GM21786 (cell line): ENCODE measurements at regions not wholly inside any gene's neighbourhood (a gene's known extent, or its start where the extent isn't known, plus 50 kb on each side); places are given as distances from the start of the nearest gene placed in this dataset.
"Not testable (repeated sequence)": the region's sequence is repeated elsewhere in the genome, so short reads cannot be mapped to it uniquely, and the experiment has no call there.

Experiments
- ATAC-seq: cut with Tn5 transposase; IDR thresholded peaks from one replicate; pipeline ENCODE4 v1.9.1; 2021; ENCODE audit not compliant: unreplicated experiment

DNA sequence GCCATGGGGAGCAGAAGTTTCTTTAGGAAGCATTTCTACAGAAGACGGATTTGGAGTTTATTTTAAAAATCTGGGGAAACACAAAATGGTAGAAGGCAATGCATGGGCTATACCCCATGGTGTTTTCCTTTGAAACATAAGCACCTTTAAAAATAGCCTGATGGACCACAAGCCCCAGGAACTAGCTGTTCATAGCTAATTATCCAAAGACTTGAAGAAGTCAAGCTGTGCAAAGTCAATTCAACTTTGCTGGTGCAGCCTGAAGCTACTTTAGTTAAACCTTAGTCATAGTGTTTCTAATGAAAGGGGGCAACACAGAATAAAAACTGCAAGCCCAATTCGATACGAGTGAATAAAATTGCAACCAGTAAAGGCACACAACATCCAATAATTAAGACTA, 732.5 kb downstream of the GALC start:
- ATAC-seq, result no peak

GRCh38 chr14:87257421-87257820, 735.6 kb downstream of the GALC start:
- no peak for ATAC-seq

GRCh38 chr14:87255058-87255457, 737.9 kb downstream of the GALC start:
- ATAC-seq, result no peak

DNA sequence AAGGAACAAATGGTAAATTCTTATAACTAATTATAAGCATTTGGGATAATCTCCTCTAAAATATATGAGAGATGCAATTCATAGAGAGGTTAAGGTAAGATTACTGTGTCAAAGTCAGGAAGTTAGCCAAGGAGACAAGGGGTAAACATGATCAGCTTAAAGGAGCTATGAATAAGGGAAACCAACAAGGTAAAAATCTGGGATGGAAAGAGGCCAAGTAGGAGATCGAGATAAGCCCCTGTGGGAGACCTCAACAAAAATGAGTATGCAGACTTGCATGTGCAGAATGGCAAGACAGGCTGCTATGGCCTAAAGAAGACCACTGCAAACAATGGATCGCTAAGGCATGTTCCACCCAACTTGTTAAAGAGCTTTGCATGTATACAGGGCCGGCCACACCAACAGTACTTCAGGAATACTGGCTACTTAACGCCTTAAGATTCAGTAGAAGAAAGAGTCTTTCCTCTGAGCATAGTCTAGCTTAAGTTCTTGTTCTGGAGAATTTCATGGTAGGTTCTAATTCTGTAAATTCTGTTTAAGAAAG, 738.6 kb downstream of the GALC start:
- ATAC-seq, result no peak

GRCh38 chr14:87253791-87254190, 739.2 kb downstream of the GALC start:
- not testable (repeated sequence) for ATAC-seq

DNA sequence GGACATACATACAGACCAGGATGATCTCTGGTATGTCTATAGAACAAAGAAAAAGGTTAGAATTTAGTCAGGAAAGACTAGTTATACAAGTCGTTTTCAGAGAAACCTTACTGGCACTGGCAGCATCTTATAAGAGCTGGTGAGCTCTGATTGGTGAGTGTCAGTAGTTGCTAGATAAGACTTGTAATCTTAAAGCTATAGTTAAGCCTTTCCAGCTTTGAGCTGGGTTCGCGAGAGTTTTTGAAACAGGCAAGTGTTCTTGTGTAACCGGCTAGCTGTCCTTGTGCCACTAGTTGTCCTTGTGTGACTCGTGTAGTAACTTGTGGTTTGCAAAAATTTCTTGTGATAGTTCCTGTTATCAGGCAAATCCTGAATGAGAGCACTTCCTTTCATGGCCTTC, 740.9 kb downstream of the GALC start:
- no peak for ATAC-seq

DNA sequence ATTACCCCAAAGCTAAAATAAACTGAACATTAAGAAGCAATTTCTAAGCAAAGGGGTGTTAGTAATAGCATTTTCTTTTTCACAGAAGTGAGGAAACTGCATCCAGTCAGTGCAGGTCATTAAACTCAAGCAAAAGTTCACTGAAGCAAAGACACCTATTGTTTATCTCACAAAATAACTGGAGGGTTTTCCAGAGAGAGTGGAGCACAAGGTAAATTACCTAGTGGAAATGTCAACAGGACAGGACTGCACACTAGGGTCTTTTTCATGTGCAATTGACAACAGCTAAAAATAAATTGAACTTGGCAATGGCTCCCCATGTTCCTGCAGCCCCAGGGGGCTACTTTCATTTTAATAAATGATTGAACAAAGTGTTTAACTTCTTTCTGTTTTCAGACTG, 742.0 kb downstream of the GALC start:
- ATAC-seq, result no peak

DNA sequence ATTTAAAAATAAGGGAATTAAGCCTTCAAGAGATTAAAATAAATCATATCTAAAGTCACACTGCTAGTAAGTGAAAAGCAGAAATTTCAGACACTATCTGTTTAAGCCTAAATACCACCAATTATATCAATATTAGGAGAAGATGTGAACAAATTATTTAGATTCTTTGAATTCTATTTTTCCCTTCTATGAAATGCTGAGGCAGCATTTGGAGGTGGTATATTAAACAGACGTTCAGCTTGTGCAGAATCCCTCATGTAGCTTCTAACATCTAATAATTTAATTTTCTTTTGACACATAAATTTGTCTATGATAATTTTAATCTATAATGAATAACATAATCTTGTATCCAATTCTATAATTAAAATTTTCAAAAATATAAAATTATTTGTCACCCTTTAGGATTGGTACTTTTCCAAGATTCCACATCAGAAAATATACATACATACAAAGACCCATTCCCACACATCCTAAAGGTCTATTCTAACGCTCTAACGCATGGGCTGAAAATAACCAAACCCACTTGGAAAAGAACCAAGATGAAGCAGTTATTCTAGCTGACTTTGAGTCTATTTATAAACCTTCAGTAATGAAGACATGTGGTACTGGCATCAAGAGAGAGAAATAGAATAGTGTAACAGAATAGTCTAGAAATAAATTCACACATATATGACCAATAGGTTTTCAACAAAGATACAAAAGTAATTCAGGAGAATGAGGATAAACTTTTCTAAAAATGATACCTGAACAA, 751.8 kb downstream of the GALC start:
- ATAC-seq, result no peak

DNA sequence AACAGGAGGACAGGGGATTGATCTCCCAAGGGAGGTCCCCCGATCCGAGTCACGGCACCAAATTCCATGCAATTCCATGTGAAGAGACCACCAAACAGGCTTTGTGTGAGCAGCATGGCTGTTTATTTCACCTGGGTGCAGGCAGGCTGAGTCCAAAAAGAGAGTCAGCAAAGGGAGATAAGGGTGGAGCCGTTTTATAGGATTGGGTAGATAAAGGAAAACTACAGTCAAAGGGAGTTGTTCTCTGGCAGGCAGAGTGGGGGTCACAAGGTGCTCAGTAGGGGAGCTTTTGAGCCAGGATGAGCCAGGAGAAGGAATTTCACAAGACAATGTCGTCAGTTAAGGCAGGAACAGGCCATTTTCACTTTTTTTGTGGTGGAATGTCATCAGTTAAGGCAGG, 752.7 kb downstream of the GALC start:
- not testable (repeated sequence) for ATAC-seq

DNA sequence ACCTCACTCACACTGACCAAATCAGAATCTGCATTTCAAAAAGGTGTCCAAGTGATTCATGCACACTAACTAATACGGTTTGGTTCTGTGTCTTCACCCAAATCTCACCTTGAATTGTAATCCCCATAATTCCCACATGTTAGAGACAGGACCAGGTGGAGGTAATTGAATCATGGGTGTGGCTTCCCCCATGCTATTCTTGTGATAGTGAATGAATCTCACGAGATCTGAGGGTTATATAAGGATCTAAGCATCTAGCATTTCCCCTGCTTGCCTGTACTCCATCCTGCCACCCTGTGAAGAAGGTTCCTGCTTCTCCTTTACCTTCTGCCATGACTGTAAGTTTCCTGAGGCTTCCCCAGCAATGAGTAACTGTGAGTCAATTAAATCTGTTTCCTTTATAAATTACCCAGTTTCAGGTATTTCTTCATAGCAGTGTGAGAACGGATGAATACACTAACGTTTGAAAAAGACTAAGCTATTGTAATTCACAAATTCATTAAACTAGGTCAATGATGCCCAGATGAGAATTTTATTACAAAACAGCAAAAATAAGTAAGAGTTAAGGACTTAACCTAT, 759.1 kb downstream of the GALC start:
- no peak for ATAC-seq

DNA sequence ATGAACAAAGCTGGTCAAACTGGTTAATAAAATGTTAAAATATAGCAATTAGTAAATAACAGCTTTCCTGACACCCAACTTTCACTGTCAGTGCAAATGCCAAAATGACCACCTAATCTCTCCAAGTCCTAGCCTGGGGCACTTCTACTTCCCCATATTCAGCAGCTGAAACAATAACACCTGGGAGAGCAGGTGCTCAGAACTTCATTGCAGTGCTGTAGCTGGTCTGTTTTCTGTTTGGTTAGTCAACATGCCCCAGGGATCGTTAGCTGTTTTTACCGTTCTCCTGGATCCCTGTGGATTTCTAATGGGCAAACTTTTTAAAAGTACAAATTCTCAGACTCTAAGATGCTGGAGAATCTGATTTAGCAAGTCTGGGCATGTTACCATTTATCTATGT, 759.7 kb downstream of the GALC start:
- ATAC-seq, result no peak

DNA sequence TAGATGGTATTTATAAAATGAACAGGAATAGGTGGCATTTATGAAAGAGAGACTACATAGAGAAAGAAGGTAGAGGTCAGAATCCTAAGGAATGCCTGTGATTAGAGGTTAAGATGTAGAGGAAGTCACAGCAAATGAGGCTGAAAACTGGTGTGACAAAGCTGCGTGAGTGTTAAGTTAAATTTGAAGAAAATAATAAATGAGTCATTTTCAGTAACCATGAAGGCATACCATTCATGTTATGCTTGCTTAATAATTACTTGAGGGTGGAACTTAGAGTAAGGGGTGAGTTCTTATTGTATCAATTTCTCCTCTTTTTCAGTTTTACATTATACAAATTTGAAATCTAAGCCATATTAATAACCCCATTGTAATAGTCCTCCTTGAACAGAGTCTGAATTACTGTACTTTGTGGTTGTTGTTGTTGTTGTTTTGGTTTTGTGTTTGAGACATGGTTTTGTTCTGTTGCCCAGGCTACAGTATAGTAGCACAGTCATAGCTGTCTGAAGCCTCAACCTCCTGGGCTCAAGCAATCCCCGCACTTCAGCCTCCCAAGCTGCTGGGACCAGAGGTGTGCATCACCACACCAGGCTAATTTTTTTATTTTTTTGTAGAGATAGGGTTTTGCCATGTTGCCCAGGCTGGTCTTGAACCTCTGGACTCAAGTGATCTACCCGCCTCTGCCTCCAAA, 761.5 kb downstream of the GALC start:
- ATAC-seq, result no peak

GRCh38 chr14:87230726-87231125, 762.3 kb downstream of the GALC start:
- no peak for ATAC-seq

GRCh38 chr14:87229131-87229530, 763.9 kb downstream of the GALC start:
- ATAC-seq, result no peak

GRCh38 chr14:87217023-87217422, 776.0 kb downstream of the GALC start:
- ATAC-seq, result no peak

GRCh38 chr14:87214558-87214957, 778.4 kb downstream of the GALC start:
- no peak for ATAC-seq

GRCh38 chr14:87207756-87208155, 785.2 kb downstream of the GALC start:
- ATAC-seq, result no peak

DNA sequence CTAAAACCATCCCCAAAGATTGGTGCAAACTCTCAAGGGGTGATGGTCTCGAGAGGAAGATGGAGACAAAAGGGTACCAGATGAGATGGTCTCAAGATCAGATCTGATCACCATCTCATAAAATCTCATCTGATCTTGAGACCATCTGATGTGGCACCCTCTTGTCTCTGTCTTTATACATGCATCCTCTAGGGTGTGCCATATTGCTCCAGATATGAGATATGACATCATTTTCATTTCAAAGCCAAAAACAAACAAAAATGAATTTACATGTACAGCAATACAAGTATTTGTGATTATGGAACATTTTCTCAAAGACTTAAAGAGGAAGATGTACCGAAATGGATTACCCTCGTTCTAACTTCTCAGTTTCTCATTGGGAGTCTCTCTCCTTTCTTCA, 787.2 kb downstream of the GALC start:
- no peak for ATAC-seq

GRCh38 chr14:87203346-87203745, 789.6 kb downstream of the GALC start:
- ATAC-seq, result no peak

- no peak for ATAC-seq
Measured at GRCh38 chr14:87199381-87199780, 793.6 kb downstream of the GALC start.

DNA sequence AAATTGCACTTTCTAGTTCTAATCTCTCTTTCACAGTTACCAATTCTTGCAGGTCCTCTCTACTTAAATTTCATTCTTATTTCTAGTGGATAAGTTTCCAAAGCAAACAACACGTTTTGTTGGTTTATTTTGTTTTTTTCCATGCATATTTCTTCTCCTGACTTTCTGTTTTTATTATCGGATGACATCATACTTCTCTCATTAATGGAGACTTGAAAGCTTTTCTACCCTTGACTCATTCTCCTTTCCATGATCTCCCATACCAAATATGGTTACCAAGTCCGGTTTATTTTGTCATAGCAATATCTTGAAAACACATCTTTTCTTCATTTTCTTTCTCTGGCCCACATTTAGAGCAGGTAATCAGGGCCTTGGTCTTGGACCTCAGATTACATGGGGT, 796.5 kb downstream of the GALC start:
- no peak for ATAC-seq

DNA sequence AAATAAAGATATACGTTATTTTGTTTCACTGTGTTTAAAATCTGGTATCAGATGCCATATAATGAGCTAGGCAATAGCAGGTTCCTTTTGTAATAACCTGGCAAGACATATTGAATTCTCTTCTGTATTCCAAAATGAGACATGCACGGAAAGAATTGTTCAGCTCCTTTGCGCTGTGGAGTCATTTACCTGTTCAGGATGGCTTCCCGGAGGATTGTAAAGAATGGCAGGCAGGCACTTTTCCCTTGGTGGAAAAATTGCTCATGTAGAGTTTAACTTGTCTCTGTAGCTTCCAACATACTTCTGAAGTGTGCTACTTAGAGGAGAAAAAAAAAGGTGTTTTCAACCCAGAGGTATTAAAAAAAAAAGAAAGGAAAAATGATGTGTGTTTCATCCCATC, 805.2 kb downstream of the GALC start:
- ATAC-seq, result no peak
